Panc1 (cell line): ENCODE measurements at regions not wholly inside any gene's neighbourhood (a gene's known extent, or its start where the extent isn't known, plus 50 kb on each side); places are given as distances from the start of the nearest gene placed in this dataset.

Source experiments
- ATAC-seq: fragments of 200-7000 bp; cut with Tn5 transposase; 2 replicates; pipeline ENCODE4 v1.9.1; 2020; ENCODE audit warnings: mild to moderate bottlenecking, moderate library complexity
- BruUV-seq: library from RNA; stranded (reverse); fragments of 400-500 nt; replicated peaks from 2 replicates; lab custom pipeline; 2021; lab: Mats Ljungman, UMichigan
- CTCF ChIA-PET: fragments of 300-600 bp; sonication (Branson Sonifier 250); formaldehyde crosslinking; loops from one replicate; lab custom pipeline; 2022; ENCODE audit warnings: antibody characterized with exemption; lab: Charles Lee
- POLR2A ChIA-PET: fragments of 300-600 bp; sonication (Branson Sonifier 250); formaldehyde crosslinking; loops from one replicate; lab custom pipeline; 2022; ENCODE audit warnings: antibody characterized with exemption; lab: Charles Lee
- DNase-seq: peaks from one replicate; pipeline ENCODE4 v3.0.0-alpha.2; 2010; ENCODE audit warnings: low read depth, low spot score
- H3K27ac ChIP-seq: 2 replicates; pipeline ENCODE4 v1.5.1; 2011; ENCODE audit warnings: mild to moderate bottlenecking, low read length, inconsistent platforms
- H3K27me3 ChIP-seq: fragments of 200-500 bp; sonication (Bioruptor generic); 2 replicates; pipeline ENCODE4 v1.6.0; 2014; ENCODE audit warnings: low read length, inconsistent platforms; ENCODE audit not compliant: control insufficient read depth, insufficient read depth
- H3K36me3 ChIP-seq: fragments of 200-500 bp; sonication (Bioruptor generic); 2 replicates; pipeline ENCODE4 v1.5.1; 2014; ENCODE audit warnings: inconsistent platforms, mild to moderate bottlenecking, low read length, moderate library complexity; ENCODE audit not compliant: control insufficient read depth, insufficient read depth
- H3K4me1 ChIP-seq: 2 replicates; pipeline ENCODE4 v1.5.1; 2011; ENCODE audit warnings: inconsistent platforms, mild to moderate bottlenecking, low read length, moderate library complexity; ENCODE audit not compliant: control insufficient read depth, insufficient read depth
- H3K4me3 ChIP-seq, 2 experiments: 2 replicates each; pipeline ENCODE4 v1.5.1; 2011 to 2012; ENCODE audit warnings: low read depth in 2 of 2, low read length in 2 of 2, mild to moderate bottlenecking in 2 of 2, inconsistent platforms in 1 of 2, moderate library complexity in 1 of 2
- H3K9me3 ChIP-seq: fragments of 200-500 bp; sonication (Bioruptor generic); 2 replicates; pipeline ENCODE4 v1.5.1; 2014; ENCODE audit warnings: low read depth, mild to moderate bottlenecking, inconsistent platforms, low read length, moderate library complexity; ENCODE audit not compliant: control insufficient read depth, insufficient read depth
- CTCF ChIP-seq: fragments of 450-650 bp; IDR thresholded peaks from 2 replicates; pipeline ENCODE4 v1.5.1; 2017; ENCODE audit warnings: mild to moderate bottlenecking
- POLR2AphosphoS5 ChIP-seq: IDR thresholded peaks from 2 replicates; pipeline ENCODE4 v1.6.1; 2012; ENCODE audit warnings: mild to moderate bottlenecking, low read depth, low read length, moderate library complexity
- REST ChIP-seq, 2 experiments: IDR thresholded peaks; 2 replicates each; pipeline ENCODE4 v1.6.1; 2011 to 2012; ENCODE audit warnings: low read depth in 2 of 2, control low read depth in 1 of 2, low read length in 1 of 2, mild to moderate bottlenecking in 1 of 2, moderate library complexity in 1 of 2; ENCODE audit not compliant: insufficient read depth in 1 of 2
- SIN3A ChIP-seq: IDR thresholded peaks from 2 replicates; pipeline ENCODE4 v1.6.1; 2012; ENCODE audit warnings: low read depth, mild to moderate bottlenecking, low read length, moderate library complexity, borderline replicate concordance; ENCODE audit not compliant: insufficient read depth
- TCF7L2 ChIP-seq: IDR thresholded peaks from 2 replicates; pipeline ENCODE4 v1.6.1; 2011; ENCODE audit warnings: mild to moderate bottlenecking, low read depth, low read length, inconsistent platforms
- in situ Hi-C: cut with HindIII; loops from 2 replicates; pipeline ENCODE4 v1.10.0; 2016; ENCODE audit warnings: low sequenced_read_pairs, low pct_unique_long_range_greater_than_20kb
- intact Hi-C: fragments of 100-400 bp; cut with micrococcal nuclease; formaldehyde crosslinking; loops from one replicate; pipeline ENCODE4 v1.10.0; 2022; ENCODE audit not compliant: unreplicated experiment

GRCh38 chr4:129897111-129897510, 801.2 kb downstream of the C4orf33 start:
- intact Hi-C loops = no loop called here
- no peak for ATAC-seq

DNA sequence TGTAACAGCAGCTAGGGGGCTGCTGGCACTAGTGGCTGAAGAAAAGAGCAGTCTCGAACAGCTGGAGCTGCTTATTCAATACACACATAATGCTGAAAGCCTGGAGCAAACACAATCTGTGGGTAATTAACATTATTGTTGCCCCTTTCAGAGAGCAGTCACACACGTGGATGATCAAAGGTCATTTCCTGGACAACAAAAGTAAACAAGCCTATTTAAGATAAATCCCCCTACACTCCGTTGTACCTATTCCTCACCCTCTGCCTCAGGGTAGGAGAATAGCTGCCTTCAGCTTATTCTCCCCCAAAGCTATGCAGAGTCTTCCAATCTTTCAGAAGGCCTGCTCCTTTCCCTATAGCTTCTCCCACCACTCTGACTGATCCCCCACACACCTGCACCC, 803.9 kb downstream of the C4orf33 start:
- no peak for ATAC-seq
- no peak for TF ChIP-seq POLR2AphosphoS5
- no peak for TF ChIP-seq CTCF
- TF ChIP-seq TCF7L2 = no peak
- no peak for TF ChIP-seq REST (IDR thresholded peaks at IDR 0.05; ENCODE audit: insufficient read depth in 1 of 2, low read depth in 2 of 2, low read length in 1 of 2)
- TF ChIP-seq SIN3A = no peak
- Histone ChIP-seq H3K27ac (no peak overlapping the region), H3K4me1 (no peaks in the 10 kb centered on the region), H3K9me3 (no peaks in the 10 kb centered on the region), H3K4me3 (no peak overlapping the region), H3K27me3 (no peaks in the 10 kb centered on the region), H3K36me3 (no peaks in the 10 kb centered on the region)
- DNase-seq = no peak
- in situ Hi-C loops = no loop called here
- ChIA-PET POLR2A (no interaction called here), CTCF (no interaction called here)
- no TSS peak for BruUV-seq
- intact Hi-C loops = no loop called here

More at GRCh38 chr4:129897111-129897510, 801.2 kb downstream of the C4orf33 start:
- no peak for TF ChIP-seq TCF7L2
- no peak for TF ChIP-seq POLR2AphosphoS5
- no peak for TF ChIP-seq SIN3A
- no peak for TF ChIP-seq REST (IDR thresholded peaks at IDR 0.05; ENCODE audit: insufficient read depth in 1 of 2, low read depth in 2 of 2, low read length in 1 of 2)
- TF ChIP-seq CTCF = no peak
- Histone ChIP-seq H3K9me3 (no peaks in the 10 kb centered on the region), H3K4me1 (no peaks in the 10 kb centered on the region), H3K36me3 (no peaks in the 10 kb centered on the region), H3K4me3 (no peak overlapping the region), H3K27me3 (no peaks in the 10 kb centered on the region), H3K27ac (no peak overlapping the region)
- BruUV-seq = no TSS peak
- ChIA-PET POLR2A (no interaction called here), CTCF (no interaction called here)
- no peak for DNase-seq
- in situ Hi-C loops = no loop called here
